ENCODE measurements at regions not wholly inside any gene's neighbourhood (a gene's known extent, or its start where the extent isn't known, plus 50 kb on each side); places are given as distances from the start of the nearest gene placed in this dataset.
"Not testable (repeated sequence)": the region's sequence is repeated elsewhere in the genome, so short reads cannot be mapped to it uniquely, and the experiment has no call there.

- no peak for DNase-seq (ENCODE audit: low read depth in 2 of 3, low spot score in 1 of 3)
Observed at GRCh38 chr7:91398341-91398740, 134.1 kb downstream of the FZD1 start.

DNA sequence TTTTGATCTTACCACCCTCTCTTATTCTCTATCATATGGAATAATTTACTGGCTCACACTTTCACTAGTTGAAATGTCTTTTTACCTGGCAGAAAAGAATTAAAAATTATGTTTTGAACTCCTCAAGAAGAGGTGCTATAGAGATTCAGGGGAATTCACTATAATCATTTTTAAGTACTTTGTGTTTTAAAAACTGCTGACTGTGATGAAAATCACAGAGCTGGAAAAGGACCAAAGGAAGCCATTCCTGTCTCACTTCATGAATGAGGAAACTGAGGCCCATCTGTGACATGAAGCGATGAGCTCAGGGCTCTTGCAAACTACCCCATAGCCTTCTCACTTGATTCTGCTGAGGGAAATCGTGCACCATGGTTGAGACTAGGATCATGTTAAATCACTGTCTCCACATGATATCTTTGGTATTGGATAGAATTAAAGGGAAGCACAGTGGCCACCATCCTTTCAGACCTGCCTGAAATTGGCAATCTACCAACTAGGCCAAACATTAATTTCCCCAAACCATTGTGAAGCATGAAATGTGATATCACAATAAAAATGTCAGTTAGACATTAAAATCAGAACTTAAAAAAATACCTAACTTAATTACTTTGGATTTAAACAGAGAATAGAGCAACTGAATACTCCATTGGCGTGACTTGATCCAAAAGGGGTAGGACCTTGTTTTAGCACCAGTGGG, 141.0 kb downstream of the FZD1 start:
- no peak for DNase-seq (ENCODE audit: low read depth in 2 of 3, low spot score in 1 of 3)

- DNase-seq (ENCODE audit: low read depth in 2 of 3, low spot score in 1 of 3) = not testable (repeated sequence)
Observed at GRCh38 chr7:91405873-91406272, 141.6 kb downstream of the FZD1 start.

DNA sequence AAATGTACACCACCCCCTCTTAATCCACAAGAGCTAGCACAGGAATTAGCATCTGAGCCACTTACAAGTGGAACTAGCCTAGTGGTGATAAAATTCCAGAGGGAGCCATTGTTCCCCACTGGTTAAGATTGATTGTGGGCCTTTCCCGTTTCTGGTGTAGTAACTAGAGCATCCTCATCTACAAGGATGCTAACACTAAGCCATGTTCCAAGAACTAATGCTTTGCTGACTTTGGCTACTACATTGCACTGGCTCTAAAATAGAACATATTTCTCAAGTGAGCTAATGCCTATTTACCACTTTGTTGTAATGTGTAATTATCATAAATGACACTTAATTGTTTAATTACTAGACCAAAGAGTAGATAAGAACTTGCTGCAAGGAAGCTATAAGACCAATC, 143.7 kb downstream of the FZD1 start:
- no peak for DNase-seq (ENCODE audit: low read depth in 2 of 3, low spot score in 1 of 3)

DNA sequence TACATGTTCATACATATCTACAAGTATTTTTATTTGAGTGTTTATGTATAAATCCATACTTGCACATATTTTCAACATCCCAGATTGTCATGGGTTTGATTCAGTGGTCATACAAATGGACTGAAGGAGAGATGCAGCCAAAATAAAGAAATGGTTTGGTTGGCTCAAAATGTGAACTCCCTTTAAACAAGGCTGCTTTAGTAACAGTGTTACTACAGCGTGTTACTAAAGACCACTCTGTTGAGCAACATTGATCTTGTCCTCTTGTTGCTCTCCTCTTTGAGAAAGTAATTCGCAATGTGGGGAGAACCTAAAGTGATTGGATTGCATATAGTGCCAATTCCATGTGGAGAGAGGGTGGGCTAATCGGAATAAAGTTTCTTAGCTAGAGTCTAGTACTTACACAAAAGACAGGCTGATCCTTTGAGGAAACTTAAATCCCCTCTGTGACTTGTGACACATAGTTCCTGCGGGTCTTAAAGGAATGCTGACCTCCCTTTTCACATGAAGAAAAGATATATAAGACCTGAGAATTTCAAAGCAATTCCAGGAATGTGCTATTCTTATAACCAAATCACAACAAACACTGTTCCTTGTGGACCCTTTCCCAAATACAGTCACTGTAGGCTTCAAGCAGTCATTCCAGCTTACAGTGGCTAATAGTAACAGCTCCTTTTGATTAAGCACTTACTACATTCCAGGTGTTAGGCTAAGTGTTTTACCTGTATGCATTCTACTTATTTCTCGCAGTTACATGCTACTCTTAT, 144.3 kb downstream of the FZD1 start:
- DNase-seq (ENCODE audit: low read depth in 2 of 3, low spot score in 1 of 3) = no peak

GRCh38 chr7:91411060-91411459, 146.8 kb downstream of the FZD1 start:
- DNase-seq (ENCODE audit: low read depth in 2 of 3, low spot score in 1 of 3) = no peak

DNA sequence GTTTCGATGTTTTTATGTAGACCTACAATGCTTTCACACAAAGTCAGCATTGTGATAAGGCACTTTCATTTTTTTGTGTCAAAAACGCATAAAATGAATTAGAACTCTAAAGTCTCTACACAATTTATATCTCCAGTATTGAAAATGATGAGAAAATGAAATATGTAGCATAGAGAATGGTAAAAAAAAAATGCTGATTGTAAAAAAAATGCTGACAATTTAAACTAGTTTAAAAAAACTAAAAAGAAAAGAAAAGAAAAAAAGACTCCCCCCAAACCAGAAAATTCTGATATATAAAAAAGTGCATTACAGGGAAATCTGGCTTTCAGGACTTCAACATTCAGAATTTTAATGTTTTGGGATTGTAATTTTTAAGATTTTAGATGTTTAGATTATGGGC, 148.1 kb downstream of the FZD1 start:
- no peak for DNase-seq (ENCODE audit: low read depth in 2 of 3, low spot score in 1 of 3)

DNA sequence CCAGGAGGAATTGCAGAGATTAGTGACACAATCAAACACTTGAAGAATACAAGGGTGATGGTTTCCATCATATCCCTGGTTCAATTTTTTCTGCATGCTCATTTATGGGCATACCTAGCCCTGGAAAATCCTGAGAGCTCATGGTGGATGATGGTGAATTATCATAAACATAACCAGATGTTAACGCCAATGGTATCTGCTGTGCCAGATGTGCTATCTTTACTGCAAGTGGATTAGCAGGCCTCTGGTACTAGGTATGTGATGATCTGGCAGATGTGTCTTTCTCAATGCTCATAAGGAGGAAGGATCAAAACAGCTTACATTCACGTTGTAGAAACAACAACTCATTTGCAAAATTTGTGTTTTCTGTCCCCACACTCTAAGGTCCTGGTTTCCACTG, 150.5 kb downstream of the FZD1 start:
- no peak for DNase-seq (ENCODE audit: low read depth in 2 of 3, low spot score in 1 of 3)

- DNase-seq (ENCODE audit: low read depth in 2 of 3, low spot score in 1 of 3) = no peak
Observed at GRCh38 chr7:91416155-91416865, 152.1 kb downstream of the FZD1 start.

DNA sequence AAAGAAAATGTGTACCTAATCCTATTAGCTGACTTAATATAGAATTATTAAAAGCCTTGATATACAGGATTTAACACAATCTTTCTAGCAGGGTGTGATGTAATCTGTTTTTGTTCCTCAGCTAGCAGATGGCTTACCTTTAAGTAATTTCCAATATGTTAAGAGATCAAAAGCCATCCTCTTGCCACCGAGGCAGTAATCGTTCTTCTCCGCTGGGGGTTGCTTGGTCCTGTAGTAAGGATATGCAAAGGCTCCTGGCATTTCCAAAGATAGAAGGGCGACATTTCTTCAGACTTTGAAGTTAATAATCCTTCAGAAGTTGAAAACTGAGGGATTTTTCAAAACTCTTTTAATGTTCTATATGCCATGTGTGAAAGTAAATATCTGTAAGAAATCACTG, 156.4 kb downstream of the FZD1 start:
- DNase-seq (ENCODE audit: low read depth in 2 of 3, low spot score in 1 of 3) = no peak

- no peak for DNase-seq (ENCODE audit: low read depth in 2 of 3, low spot score in 1 of 3)
Observed at GRCh38 chr7:91421018-91421417, 156.8 kb downstream of the FZD1 start.

GRCh38 chr7:91424371-91424770, 160.1 kb downstream of the FZD1 start:
- DNase-seq (ENCODE audit: low read depth in 2 of 3, low spot score in 1 of 3) = no peak

- no peak for DNase-seq (ENCODE audit: low read depth in 2 of 3, low spot score in 1 of 3)
Observed at GRCh38 chr7:91425149-91425548, 160.9 kb downstream of the FZD1 start.

GRCh38 chr7:91427051-91427450, 162.8 kb downstream of the FZD1 start:
- DNase-seq (ENCODE audit: low read depth in 2 of 3, low spot score in 1 of 3) = no peak

DNA sequence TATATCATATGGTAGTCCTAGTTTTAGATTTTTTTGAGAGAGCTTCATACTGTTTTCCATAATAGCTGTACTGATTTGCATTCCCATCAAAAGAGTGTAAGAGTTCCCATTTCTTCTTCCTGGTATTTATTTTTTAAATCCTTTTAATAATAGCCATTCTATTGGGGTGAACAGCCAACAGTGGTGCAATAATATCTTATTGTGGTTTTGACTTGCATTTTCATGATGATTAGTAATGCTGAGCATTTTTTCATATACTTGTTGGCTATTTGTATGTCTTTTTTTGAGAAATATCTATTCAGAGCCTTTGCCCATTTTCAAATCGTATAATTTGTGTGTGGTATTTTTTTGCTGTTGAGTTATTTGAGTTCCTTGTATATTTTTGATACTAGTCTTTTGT, 167.4 kb downstream of the FZD1 start:
- no peak for DNase-seq (ENCODE audit: low read depth in 2 of 3, low spot score in 1 of 3)

DNA sequence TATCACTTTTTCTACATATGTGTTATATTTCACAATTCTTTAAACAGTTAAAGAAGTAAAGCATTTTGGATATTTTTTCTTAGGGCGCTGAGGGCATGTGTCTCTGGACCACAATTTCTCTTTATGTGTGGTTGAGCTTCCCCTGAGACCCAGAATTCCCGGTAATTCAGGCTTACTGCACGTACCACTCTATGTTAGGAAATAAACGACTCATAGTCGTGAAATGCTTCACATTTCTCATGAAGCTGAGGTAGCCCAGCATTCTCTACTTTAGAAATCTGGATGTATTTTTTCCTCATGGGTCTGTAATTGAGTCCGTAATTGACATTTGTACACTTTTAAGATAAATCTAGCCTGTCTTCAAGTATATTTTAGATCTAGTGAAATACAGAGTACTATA, 170.6 kb downstream of the FZD1 start:
- DNase-seq (ENCODE audit: low read depth in 2 of 3, low spot score in 1 of 3) = no peak

GRCh38 chr7:91435381-91436059, 171.3 kb downstream of the FZD1 start:
- no peak for DNase-seq (ENCODE audit: low read depth in 2 of 3, low spot score in 1 of 3)

- DNase-seq (ENCODE audit: low read depth in 2 of 3, low spot score in 1 of 3) = no peak
Observed at GRCh38 chr7:91436655-91437054, 172.4 kb downstream of the FZD1 start.

DNA sequence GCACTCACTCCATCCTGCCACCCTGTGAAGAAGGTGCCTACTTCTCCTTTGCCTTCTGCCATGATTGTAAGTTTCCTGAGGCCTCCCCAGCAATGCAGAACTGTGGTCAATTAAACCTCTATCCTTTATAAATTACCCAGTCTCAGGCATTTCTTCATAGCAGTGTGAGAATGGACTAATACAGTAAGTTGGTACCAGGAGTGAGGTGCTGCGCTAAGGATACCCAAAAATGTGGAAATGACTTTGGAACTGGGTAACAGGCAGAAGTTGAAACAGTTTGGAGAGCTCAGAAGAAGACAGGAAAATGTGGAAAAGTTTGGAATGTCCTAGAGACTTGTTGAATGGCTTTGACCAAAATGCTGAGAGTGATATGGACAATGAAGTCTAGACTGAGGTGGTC, 176.0 kb downstream of the FZD1 start:
- not testable (repeated sequence) for DNase-seq (ENCODE audit: low read depth in 2 of 3, low spot score in 1 of 3)

DNA sequence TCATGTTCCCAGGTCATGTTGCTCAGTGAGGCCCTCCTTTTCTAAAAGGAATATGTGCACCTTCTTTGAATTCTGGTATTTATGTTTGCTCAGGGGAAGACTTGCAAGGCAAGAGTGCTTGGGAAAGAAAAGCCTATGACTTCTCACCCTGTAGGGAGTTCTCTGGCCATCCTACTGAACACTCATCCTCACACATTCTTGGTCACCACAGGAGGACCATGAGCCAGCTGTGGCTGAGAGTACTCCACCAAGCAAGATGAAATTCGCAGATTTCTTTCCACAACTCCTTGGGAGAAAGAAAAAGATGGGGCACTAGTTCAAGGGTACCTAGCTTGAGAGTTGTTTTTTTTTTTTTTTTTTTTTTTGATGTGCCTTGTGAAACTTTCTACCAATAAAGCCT, 179.6 kb downstream of the FZD1 start:
- DNase-seq (ENCODE audit: low read depth in 2 of 3, low spot score in 1 of 3) = no peak

- no peak for DNase-seq (ENCODE audit: low read depth in 2 of 3, low spot score in 1 of 3)
Observed at GRCh38 chr7:91446819-91447218, 182.6 kb downstream of the FZD1 start.

DNA sequence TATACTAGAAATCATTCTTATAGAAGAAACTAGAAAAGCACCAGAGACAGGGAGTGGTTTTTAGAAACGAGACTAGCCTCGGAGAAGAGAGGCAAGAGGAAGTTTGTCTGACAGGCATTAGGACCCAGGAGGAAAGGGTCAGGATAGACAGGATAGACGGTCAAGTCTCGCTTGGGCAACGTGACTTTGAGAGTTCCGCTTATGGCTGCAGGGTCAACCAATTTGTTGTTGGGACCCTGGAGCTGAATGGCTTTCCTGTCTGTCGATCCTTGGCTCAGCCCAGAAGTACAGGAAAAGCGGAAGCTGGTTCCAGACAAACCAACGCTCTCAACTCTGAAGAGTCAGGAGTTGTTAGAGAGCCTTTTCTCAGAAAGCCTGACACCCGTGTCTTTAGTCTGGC, 191.2 kb downstream of the FZD1 start:
- no peak for DNase-seq (ENCODE audit: low read depth in 2 of 3, low spot score in 1 of 3)

Data from stimulated activated CD4-positive, alpha-beta T cell treated with anti-CD3 and anti-CD28 coated beads, Interleukin-12 subunit alpha, Interleukin-12 subunit beta, amount 100 ng/mL, for 48 hours (primary cell).